Neural cell (in vitro differentiated cells): ENCODE measurements at regions not wholly inside any gene's neighbourhood (a gene's known extent, or its start where the extent isn't known, plus 50 kb on each side); places are given as distances from the start of the nearest gene placed in this dataset.

Source experiments
- POLR2AphosphoS5 ChIP-seq: IDR thresholded peaks from 2 replicates; pipeline ENCODE4 v1.6.1; 2012
- SMC3 ChIP-seq: fragments of 450-650 bp; conservative IDR thresholded peaks from 2 replicates; pipeline ENCODE4 v1.6.1; 2014; ENCODE audit warnings: antibody characterized with exemption, mild to moderate bottlenecking, moderate library complexity; ENCODE audit not compliant: poor library complexity
- TAF1 ChIP-seq: IDR thresholded peaks from 2 replicates; pipeline ENCODE4 v1.6.1; 2012; ENCODE audit warnings: low read depth
- TF ChIP-seq, protein P1 (sequence below): fragments of 450-650 bp; IDR thresholded peaks from 2 replicates; pipeline ENCODE4 v1.5.1; 2014; ENCODE audit warnings: antibody characterized with exemption, mild to moderate bottlenecking, moderate library complexity; ENCODE audit not compliant: poor library complexity, severe bottlenecking
- TF ChIP-seq, protein P2 (sequence below): IDR thresholded peaks from 2 replicates; pipeline ENCODE4 v1.6.1; 2012; ENCODE audit warnings: borderline replicate concordance

DNA sequence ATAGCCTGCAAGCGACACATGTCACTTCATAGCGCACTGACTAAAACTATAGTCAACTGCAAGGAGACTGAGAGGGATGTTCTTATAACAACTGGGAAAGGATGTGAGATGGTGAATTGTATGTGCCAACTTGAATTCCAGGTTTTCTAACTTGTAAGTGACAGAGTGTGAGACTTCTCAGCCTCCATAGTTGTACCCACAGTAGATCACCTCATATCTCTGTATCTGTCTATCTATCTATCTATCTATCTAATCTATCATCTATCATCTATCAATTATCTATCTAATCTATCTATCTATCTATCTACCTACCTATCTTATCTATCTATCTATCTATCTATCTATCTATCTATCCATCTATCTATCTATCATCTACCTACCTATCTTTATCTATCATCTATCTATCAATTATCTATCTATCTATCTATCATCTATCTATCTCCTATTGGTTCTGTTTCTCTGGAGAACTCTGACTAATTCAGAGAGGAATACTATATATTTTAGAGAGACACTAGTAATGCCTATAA lies 162.3 kb downstream of the CTH start:
- TF ChIP-seq, protein P1, sequence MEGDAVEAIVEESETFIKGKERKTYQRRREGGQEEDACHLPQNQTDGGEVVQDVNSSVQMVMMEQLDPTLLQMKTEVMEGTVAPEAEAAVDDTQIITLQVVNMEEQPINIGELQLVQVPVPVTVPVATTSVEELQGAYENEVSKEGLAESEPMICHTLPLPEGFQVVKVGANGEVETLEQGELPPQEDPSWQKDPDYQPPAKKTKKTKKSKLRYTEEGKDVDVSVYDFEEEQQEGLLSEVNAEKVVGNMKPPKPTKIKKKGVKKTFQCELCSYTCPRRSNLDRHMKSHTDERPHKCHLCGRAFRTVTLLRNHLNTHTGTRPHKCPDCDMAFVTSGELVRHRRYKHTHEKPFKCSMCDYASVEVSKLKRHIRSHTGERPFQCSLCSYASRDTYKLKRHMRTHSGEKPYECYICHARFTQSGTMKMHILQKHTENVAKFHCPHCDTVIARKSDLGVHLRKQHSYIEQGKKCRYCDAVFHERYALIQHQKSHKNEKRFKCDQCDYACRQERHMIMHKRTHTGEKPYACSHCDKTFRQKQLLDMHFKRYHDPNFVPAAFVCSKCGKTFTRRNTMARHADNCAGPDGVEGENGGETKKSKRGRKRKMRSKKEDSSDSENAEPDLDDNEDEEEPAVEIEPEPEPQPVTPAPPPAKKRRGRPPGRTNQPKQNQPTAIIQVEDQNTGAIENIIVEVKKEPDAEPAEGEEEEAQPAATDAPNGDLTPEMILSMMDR = no peak
- TF ChIP-seq, protein P2, sequence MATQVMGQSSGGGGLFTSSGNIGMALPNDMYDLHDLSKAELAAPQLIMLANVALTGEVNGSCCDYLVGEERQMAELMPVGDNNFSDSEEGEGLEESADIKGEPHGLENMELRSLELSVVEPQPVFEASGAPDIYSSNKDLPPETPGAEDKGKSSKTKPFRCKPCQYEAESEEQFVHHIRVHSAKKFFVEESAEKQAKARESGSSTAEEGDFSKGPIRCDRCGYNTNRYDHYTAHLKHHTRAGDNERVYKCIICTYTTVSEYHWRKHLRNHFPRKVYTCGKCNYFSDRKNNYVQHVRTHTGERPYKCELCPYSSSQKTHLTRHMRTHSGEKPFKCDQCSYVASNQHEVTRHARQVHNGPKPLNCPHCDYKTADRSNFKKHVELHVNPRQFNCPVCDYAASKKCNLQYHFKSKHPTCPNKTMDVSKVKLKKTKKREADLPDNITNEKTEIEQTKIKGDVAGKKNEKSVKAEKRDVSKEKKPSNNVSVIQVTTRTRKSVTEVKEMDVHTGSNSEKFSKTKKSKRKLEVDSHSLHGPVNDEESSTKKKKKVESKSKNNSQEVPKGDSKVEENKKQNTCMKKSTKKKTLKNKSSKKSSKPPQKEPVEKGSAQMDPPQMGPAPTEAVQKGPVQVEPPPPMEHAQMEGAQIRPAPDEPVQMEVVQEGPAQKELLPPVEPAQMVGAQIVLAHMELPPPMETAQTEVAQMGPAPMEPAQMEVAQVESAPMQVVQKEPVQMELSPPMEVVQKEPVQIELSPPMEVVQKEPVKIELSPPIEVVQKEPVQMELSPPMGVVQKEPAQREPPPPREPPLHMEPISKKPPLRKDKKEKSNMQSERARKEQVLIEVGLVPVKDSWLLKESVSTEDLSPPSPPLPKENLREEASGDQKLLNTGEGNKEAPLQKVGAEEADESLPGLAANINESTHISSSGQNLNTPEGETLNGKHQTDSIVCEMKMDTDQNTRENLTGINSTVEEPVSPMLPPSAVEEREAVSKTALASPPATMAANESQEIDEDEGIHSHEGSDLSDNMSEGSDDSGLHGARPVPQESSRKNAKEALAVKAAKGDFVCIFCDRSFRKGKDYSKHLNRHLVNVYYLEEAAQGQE = no peak
- TF ChIP-seq POLR2AphosphoS5 = no peak
- no peak for TF ChIP-seq SMC3
- TF ChIP-seq TAF1 = no peak
